ENCODE measurements at regions not wholly inside any gene's neighbourhood (a gene's known extent, or its start where the extent isn't known, plus 50 kb on each side); places are given as distances from the start of the nearest gene placed in this dataset.
A peak's percentile ranks its signal among the peaks of the same experiment; 100 is the strongest.

DNA sequence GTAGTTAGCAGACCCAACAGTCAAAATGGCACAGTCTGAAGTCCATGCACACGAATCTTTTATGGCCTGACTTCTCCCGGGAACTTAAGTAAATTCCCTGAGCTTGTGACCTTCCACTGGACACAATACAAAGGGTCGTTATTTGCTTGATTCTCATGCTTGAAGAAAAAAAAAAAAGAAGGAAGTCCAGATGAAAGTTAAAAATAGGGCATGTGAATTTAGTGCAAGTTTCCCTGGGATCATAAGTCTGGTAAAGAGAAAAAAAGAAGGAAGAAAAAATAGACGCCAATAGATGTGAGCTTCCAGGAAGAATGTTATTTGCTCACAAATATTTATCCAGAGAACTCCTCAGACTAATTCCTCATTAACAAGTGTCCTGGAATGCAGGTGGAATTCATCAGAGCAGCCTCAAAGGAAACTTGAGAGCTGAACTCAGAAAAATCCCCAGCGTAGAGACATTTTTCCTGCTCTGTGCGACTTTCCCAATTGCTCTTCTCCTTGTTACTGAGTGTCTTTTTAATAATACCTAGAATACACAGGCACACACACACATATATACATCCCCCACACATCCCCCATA lies 616.3 kb downstream of the EBF1 start (continued):
- TF ChIP-seq, protein P1, sequence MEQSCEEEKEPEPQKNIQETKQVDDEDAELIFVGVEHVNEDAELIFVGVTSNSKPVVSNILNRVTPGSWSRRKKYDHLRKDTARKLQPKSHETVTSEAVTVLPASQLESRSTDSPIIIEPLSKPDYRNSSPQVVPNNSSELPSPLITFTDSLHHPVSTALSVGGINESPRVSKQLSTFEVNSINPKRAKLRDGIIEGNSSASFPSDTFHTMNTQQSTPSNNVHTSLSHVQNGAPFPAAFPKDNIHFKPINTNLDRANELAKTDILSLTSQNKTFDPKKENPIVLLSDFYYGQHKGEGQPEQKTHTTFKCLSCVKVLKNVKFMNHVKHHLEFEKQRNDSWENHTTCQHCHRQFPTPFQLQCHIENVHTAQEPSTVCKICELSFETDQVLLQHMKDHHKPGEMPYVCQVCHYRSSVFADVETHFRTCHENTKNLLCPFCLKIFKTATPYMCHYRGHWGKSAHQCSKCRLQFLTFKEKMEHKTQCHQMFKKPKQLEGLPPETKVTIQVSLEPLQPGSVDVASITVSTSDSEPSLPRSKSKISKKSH (CRISPR knock-in tag; IDR thresholded peaks at IDR 0.05; ENCODE audit: borderline replicate concordance), result no peak
- TF ChIP-seq ZNF83 (CRISPR knock-in tag; IDR thresholded peaks at IDR 0.05; ENCODE audit: borderline replicate concordance) (no peak), ZNF644 (CRISPR knock-in tag; IDR thresholded peaks at IDR 0.05; ENCODE audit: low read depth) (peak; percentile 46; the same call in 1 of the 2 replicates), NFE2L2 (IDR thresholded peaks at IDR 0.05; ENCODE audit: low read length) (no peak)

DNA sequence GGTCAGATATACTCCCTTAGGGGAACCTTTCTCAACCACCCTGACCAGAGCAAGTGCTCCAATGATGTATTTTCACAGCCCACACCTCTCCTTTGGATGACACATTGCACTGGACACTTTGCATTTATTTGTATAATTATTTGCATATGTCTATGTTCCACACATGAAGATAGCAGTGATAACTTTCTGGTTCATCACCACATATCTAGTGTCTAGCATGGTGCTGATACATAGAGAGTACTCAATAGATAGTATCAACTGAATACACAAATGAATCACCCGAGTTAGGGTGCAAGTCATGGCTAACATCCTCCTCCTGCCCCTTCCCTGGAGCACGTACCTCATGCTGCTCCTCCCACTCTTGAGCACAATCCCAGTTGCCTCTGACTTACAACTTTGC lies 617.6 kb downstream of the EBF1 start:
- no peaks in the 10 kb centered on the region for H4K20me1 ChIP-seq (ENCODE audit: insufficient read depth, low read length)
- no peak overlapping the region for H3K4me2 ChIP-seq (ENCODE audit: low read depth, low read length)
- H3K4me1 ChIP-seq (ENCODE audit: insufficient read depth, low read length), result peaks cover 24% of the 10 kb centered on the region
- H3K36me3 ChIP-seq (replicated peaks in 1 of 2; ENCODE audit: control insufficient read depth in 1 of 2, insufficient read depth in 2 of 2, low read length in 2 of 2), result no peaks in the 10 kb centered on the region
- H3K27ac ChIP-seq (ENCODE audit: extremely low read length, insufficient read depth, low read length), result no peak overlapping the region
- 0% methylated on average over 2 of the region's 2 CpGs for WGBS (ENCODE audit: low lambda C conversion rate)
- ChIA-PET POLR2A (no interaction called here), CTCF (ENCODE audit: low intra/inter-chr PET ratio, low total read pairs) (no interaction called here)
- intact Hi-C loops (cut with micrococcal nuclease; ENCODE audit: unreplicated experiment) (no loop called here), in situ Hi-C loops (cut with HindIII; ENCODE audit: extremely low pct_ligation_motif_present, low pct_unique_long_range_greater_than_20kb) (no loop called here)
- no peaks in the 10 kb centered on the region; a peak in 1 of 5 replicates for H3K27me3 ChIP-seq (ENCODE audit: control insufficient read depth in 1 of 2, insufficient read depth in 2 of 2, low read length in 2 of 2)
- no peaks in the 10 kb centered on the region for H3K9me3 ChIP-seq (ENCODE audit: low read length)
- DNase-seq (ENCODE audit: low spot score), result no peak
- BruUV-seq (replicated peaks), result no TSS peak
- no peak overlapping the region for H3K4me3 ChIP-seq (replicated peaks in 1 of 3; ENCODE audit: insufficient read depth in 1 of 3, low read depth in 2 of 3, low read length in 3 of 3)
- no peak overlapping the region for H2AFZ ChIP-seq (ENCODE audit: low read length)
- no peak for ATAC-seq
- FAIRE-seq, result no peak
- no peaks in the 10 kb centered on the region for H3K79me2 ChIP-seq (ENCODE audit: insufficient read depth, low read length)
- no peak overlapping the region for H3K9ac ChIP-seq (ENCODE audit: insufficient read depth, low read depth, low read length)
- TF ChIP-seq ZSCAN9 (CRISPR knock-in tag; IDR thresholded peaks at IDR 0.05; ENCODE audit: borderline replicate concordance) (no peak), ZFP41 (CRISPR knock-in tag; IDR thresholded peaks at IDR 0.05; ENCODE audit: borderline replicate concordance) (no peak), ZNF562 (CRISPR knock-in tag; IDR thresholded peaks at IDR 0.05; ENCODE audit: borderline replicate concordance) (no peak), SIN3A (IDR thresholded peaks at IDR 0.05; ENCODE audit: borderline replicate concordance, low read depth, low read length) (no peak), ZNF782 (CRISPR knock-in tag; IDR thresholded peaks at IDR 0.05; ENCODE audit: borderline replicate concordance) (no peak), KDM2A (CRISPR knock-in tag; IDR thresholded peaks at IDR 0.05; ENCODE audit: borderline replicate concordance, low read depth) (no peak), ARNTL (CRISPR knock-in tag; IDR thresholded peaks at IDR 0.05) (no peak), ZSCAN30 (CRISPR knock-in tag; IDR thresholded peaks at IDR 0.05) (no peak)
- TF ChIP-seq, protein P2, sequence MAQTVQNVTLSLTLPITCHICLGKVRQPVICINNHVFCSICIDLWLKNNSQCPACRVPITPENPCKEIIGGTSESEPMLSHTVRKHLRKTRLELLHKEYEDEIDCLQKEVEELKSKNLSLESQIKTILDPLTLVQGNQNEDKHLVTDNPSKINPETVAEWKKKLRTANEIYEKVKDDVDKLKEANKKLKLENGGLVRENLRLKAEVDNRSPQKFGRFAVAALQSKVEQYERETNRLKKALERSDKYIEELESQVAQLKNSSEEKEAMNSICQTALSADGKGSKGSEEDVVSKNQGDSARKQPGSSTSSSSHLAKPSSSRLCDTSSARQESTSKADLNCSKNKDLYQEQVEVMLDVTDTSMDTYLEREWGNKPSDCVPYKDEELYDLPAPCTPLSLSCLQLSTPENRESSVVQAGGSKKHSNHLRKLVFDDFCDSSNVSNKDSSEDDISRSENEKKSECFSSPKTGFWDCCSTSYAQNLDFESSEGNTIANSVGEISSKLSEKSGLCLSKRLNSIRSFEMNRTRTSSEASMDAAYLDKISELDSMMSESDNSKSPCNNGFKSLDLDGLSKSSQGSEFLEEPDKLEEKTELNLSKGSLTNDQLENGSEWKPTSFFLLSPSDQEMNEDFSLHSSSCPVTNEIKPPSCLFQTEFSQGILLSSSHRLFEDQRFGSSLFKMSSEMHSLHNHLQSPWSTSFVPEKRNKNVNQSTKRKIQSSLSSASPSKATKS (CRISPR knock-in tag; IDR thresholded peaks at IDR 0.05), result no peak
